Neuronal stem cell (in vitro differentiated cells): ENCODE measurements at regions not wholly inside any gene's neighbourhood (a gene's known extent, or its start where the extent isn't known, plus 50 kb on each side); places are given as distances from the start of the nearest gene placed in this dataset.

Experiments
- DNase-seq: peaks from one replicate; pipeline ENCODE4 v3.0.0-alpha.2; 2013; ENCODE audit warnings: low spot score
- H2AFZ ChIP-seq: one replicate; pipeline ENCODE4 v1.6.1; 2013; ENCODE audit warnings: mild to moderate bottlenecking, low read length, inconsistent platforms
- H2AK5ac ChIP-seq: 2 replicates; pipeline ENCODE4 v1.6.1; 2013; ENCODE audit warnings: low read depth, mild to moderate bottlenecking, inconsistent platforms, low read length, moderate library complexity, mixed read lengths
- H2BK120ac ChIP-seq: 2 replicates; pipeline ENCODE4 v1.6.1; 2013; ENCODE audit warnings: low read depth, mild to moderate bottlenecking, inconsistent platforms, low read length, moderate library complexity, mixed read lengths
- H2BK12ac ChIP-seq: one replicate; pipeline ENCODE4 v1.6.1; 2013; ENCODE audit warnings: low read length, inconsistent platforms
- H2BK15ac ChIP-seq: 2 replicates; pipeline ENCODE4 v1.6.1; 2013; ENCODE audit warnings: mild to moderate bottlenecking, low read length, inconsistent platforms, mixed read lengths
- H2BK5ac ChIP-seq: one replicate; pipeline ENCODE4 v1.6.1; 2013; ENCODE audit warnings: inconsistent platforms, mild to moderate bottlenecking, low read length, moderate library complexity
- H3K14ac ChIP-seq: one replicate; pipeline ENCODE4 v1.6.1; 2013; ENCODE audit warnings: low read length, inconsistent platforms
- H3K18ac ChIP-seq: 2 replicates; pipeline ENCODE4 v1.6.1; 2013; ENCODE audit warnings: low read length, inconsistent platforms
- H3K23ac ChIP-seq: 2 replicates; pipeline ENCODE4 v1.6.1; 2013; ENCODE audit warnings: low read depth, mild to moderate bottlenecking, mixed read lengths, low read length, inconsistent platforms; ENCODE audit not compliant: poor library complexity
- H3K27ac ChIP-seq: replicated peaks from 3 replicates; pipeline ENCODE4 v1.5.1; 2013; ENCODE audit warnings: low read length, inconsistent platforms
- H3K27me3 ChIP-seq, 3 experiments: 2 replicates each; pipeline ENCODE4 v1.6.1; 2013; ENCODE audit warnings: low read length in 3 of 3, mild to moderate bottlenecking in 2 of 3, inconsistent platforms in 1 of 3, low read depth in 1 of 3, mixed read lengths in 1 of 3, moderate library complexity in 1 of 3; ENCODE audit not compliant: control insufficient read depth in 3 of 3, insufficient read depth in 3 of 3
- H3K36me3 ChIP-seq, 2 donors: replicated peaks in 1 of 2; 2 replicates each; pipeline ENCODE4 v1.6.1; 2013; ENCODE audit warnings: low read length in 2 of 2; ENCODE audit not compliant: control insufficient read depth in 2 of 2, insufficient read depth in 2 of 2
- H3K4ac ChIP-seq: 2 replicates; pipeline ENCODE4 v1.6.1; 2013; ENCODE audit warnings: inconsistent platforms, mild to moderate bottlenecking, low read length, moderate library complexity
- H3K4me1 ChIP-seq, 2 donors: 1 replicate in 1 of 2; 2 replicates in 1 of 2; pipeline ENCODE4 v1.6.1; 2013; ENCODE audit warnings: low read length in 2 of 2, low read depth in 1 of 2; ENCODE audit not compliant: control insufficient read depth in 2 of 2, insufficient read depth in 1 of 2
- H3K4me2 ChIP-seq: one replicate; pipeline ENCODE4 v1.6.1; 2013; ENCODE audit warnings: mild to moderate bottlenecking, low read length, inconsistent platforms; ENCODE audit not compliant: insufficient read depth, poor library complexity, severe bottlenecking
- H3K4me3 ChIP-seq, 2 donors: 2 replicates each; pipeline ENCODE4 v1.5.1; 2013; ENCODE audit warnings: low read length in 2 of 2, mild to moderate bottlenecking in 2 of 2, inconsistent platforms in 1 of 2, moderate library complexity in 1 of 2
- H3K79me1 ChIP-seq: one replicate; pipeline ENCODE4 v1.6.1; 2013; ENCODE audit warnings: low read depth, mild to moderate bottlenecking, inconsistent platforms, low read length, moderate library complexity
- H3K9ac ChIP-seq: one replicate; pipeline ENCODE4 v1.6.1; 2013; ENCODE audit warnings: mild to moderate bottlenecking, low read depth, low read length, inconsistent platforms; ENCODE audit not compliant: poor library complexity
- H3K9me3 ChIP-seq, 2 donors: replicated peaks in 1 of 2; 2 replicates each; pipeline versions ENCODE3 to v1.6.1; 2013; ENCODE audit warnings: low read length in 2 of 2, mild to moderate bottlenecking in 2 of 2, inconsistent platforms in 1 of 2, low read depth in 1 of 2, mixed read lengths in 1 of 2, moderate library complexity in 1 of 2; ENCODE audit not compliant: control insufficient read depth in 2 of 2, insufficient read depth in 1 of 2
- H4K8ac ChIP-seq: one replicate; pipeline ENCODE4 v1.6.1; 2013; ENCODE audit warnings: low read depth, mild to moderate bottlenecking, inconsistent platforms, low read length, moderate library complexity
- H4K91ac ChIP-seq: one replicate; pipeline ENCODE4 v1.6.1; 2013; ENCODE audit warnings: low read length, low read depth, mild to moderate bottlenecking, inconsistent platforms; ENCODE audit not compliant: poor library complexity
- WGBS, 2 donors: extraction: QIAGEN DNeasy Blood & Tissue Kit; methylation state at CpG; one replicate each; pipeline ENCODE4 v1.1.7; 2013; ENCODE audit warnings: missing lambda C conversion rate in 2 of 2, mixed read lengths in 1 of 2; ENCODE audit not compliant: insufficient read length in 2 of 2, insufficient replicate concordance in 1 of 2; ENCODE audit errors: extremely low coverage in 2 of 2; 5-methylcytosine and 5-hydroxymethylcytosine counted together

DNA sequence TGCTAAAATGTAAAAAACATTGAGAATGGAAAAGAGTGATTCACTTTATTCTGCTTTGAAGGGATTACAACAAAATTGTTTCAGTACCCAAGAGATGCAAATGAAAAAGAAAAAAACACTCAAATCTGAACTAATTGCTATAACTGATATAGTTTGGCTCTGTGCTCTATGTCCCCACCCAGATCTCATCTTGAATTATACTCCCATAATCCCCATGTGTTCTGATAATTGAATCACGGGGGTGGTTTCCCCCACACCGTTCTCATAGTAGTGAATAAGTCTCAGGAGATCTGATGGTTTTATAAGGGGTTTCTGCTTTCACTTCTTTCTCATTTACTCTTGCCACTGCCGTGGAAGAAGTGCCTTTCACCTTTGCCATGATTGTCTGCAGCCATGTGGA, 213.6 kb upstream of the GALNTL6 start:
- no CpG with 5 or more reads among the region's 3 CpGs for WGBS, 2 donors
- H3K36me3 ChIP-seq: no peaks in the 10 kb centered on the region

DNA sequence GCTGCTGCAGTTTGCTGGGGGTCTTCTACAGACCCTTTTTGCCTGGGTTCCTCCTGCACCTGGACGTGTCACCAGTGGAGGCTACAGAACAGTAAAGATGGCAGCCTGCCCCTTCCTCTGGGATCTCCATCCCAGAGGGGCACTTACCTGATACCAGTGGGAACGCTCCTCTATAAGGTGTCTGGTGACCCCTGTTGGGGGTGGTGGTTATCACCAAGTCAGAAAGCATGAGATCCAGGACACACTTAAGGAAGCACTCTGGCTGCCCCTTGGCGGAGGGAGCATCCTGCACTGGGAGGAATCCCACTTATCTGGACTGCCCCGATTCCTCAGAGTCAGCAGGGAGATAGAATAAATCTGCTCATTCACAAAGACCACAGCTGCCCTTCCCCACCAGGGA, 218.9 kb upstream of the GALNTL6 start:
- Histone ChIP-seq H3K27me3 (no peaks in the 10 kb centered on the region), H3K36me3 (no peaks in the 10 kb centered on the region), H3K4me2 (no peak overlapping the region), H3K18ac (no peak overlapping the region), H3K79me1 (no peaks in the 10 kb centered on the region), H2BK5ac (no peak overlapping the region), H2BK12ac (no peak overlapping the region), H3K9me3 (no peaks in the 10 kb centered on the region), H3K4ac (no peak overlapping the region), H2BK15ac (no peak overlapping the region), H3K14ac (no peak overlapping the region), H3K23ac (no peak overlapping the region), H2AFZ (no peak overlapping the region), H2AK5ac (no peak overlapping the region), H3K9ac (no peak overlapping the region), H4K91ac (no peak overlapping the region), H4K8ac (no peak overlapping the region), H3K27ac (no peak overlapping the region), H3K4me1 (no peaks in the 10 kb centered on the region), H3K4me3 (no peak overlapping the region), H2BK120ac (no peak overlapping the region)
- DNase-seq: no peak
- no CpG with 5 or more reads among the region's 4 CpGs for WGBS, 2 donors

More for the DNA sequence above, 213.6 kb upstream of the GALNTL6 start:
- H3K4ac ChIP-seq: no peak overlapping the region
- no peak overlapping the region for H2BK5ac ChIP-seq
- no peak overlapping the region for H3K9ac ChIP-seq
- no peak overlapping the region for H2BK15ac ChIP-seq
- no peak overlapping the region for H3K18ac ChIP-seq
- no peak for DNase-seq
- H3K27me3 ChIP-seq: no peaks in the 10 kb centered on the region
- no peak overlapping the region for H4K91ac ChIP-seq
- no peaks in the 10 kb centered on the region for H3K9me3 ChIP-seq
- no peaks in the 10 kb centered on the region for H3K79me1 ChIP-seq
- H3K23ac ChIP-seq: no peak overlapping the region
- no peak overlapping the region for H2BK12ac ChIP-seq
- H3K4me2 ChIP-seq: no peak overlapping the region
- no peak overlapping the region for H3K14ac ChIP-seq
- H2AK5ac ChIP-seq: no peak overlapping the region
- no peak overlapping the region for H3K4me3 ChIP-seq
- H2BK120ac ChIP-seq: no peak overlapping the region
- no peak overlapping the region for H4K8ac ChIP-seq
- no peak overlapping the region for H3K27ac ChIP-seq
- no peaks in the 10 kb centered on the region for H3K4me1 ChIP-seq
- H2AFZ ChIP-seq: no peak overlapping the region

DNA sequence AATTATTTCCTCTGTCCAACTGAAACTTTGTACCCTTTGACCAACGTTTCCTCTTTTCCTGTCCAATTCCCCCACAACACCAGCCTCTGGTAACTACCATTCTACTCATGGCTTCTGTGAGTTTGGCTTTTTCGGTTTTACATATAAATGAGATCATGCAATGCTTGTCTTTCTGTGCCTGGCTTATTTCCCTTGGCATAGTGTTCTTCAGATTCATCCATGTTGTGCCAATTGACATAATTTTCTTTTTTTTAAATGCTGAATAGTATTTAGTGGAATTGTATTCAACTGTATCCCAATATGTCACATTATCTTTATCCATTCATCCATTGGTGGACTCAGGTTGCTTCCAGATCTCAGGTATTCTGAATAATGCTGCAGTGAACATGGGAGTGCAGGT, 222.5 kb upstream of the GALNTL6 start:
- Histone ChIP-seq H3K27me3 (no peaks in the 10 kb centered on the region), H3K18ac (no peak overlapping the region), H2BK5ac (no peak overlapping the region), H3K79me1 (no peaks in the 10 kb centered on the region), H2BK12ac (no peak overlapping the region), H3K36me3 (no peaks in the 10 kb centered on the region), H3K4me1 (no peaks in the 10 kb centered on the region), H2BK120ac (no peak overlapping the region), H3K14ac (no peak overlapping the region), H3K4ac (no peak overlapping the region), H3K4me2 (no peak overlapping the region), H4K8ac (no peak overlapping the region), H2BK15ac (no peak overlapping the region), H3K9ac (no peak overlapping the region), H3K4me3 (no peak overlapping the region), H3K27ac (no peak overlapping the region), H2AK5ac (no peak overlapping the region), H3K9me3 (no peaks in the 10 kb centered on the region), H4K91ac (no peak overlapping the region), H3K23ac (no peak overlapping the region), H2AFZ (no peak overlapping the region)
- DNase-seq: no peak
- no CpG with 5 or more reads among the region's 2 CpGs for WGBS, 2 donors

DNA sequence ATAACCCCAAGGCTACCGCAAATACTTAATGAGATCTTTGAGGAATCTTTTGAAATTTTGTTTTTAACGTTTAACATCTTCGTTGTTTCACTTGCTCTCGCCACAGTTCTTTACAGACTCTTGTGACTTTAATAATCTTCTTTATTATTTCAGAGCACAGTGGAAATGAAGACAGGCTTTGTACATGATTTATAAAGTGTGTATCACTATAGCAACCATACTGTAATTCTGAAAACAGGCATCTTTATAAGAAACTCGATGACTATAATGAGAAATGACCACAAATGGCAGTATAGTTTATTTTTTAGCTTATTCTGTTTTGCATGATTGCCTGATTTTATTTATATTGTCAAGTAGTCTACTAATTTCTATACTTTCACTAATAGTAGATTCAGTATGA, 224.4 kb upstream of the GALNTL6 start:
- H2AFZ ChIP-seq: no peak overlapping the region
- H3K23ac ChIP-seq: no peak overlapping the region
- H3K18ac ChIP-seq: no peak overlapping the region
- no peak for DNase-seq
- no peak overlapping the region for H2BK15ac ChIP-seq
- no peak overlapping the region for H3K27ac ChIP-seq
- H3K9me3 ChIP-seq: no peaks in the 10 kb centered on the region
- H3K36me3 ChIP-seq: no peaks in the 10 kb centered on the region
- no peak overlapping the region for H4K8ac ChIP-seq
- H3K4ac ChIP-seq: no peak overlapping the region
- H3K4me3 ChIP-seq: no peak overlapping the region
- no peak overlapping the region for H2BK12ac ChIP-seq
- H3K4me2 ChIP-seq: no peak overlapping the region
- no peaks in the 10 kb centered on the region for H3K27me3 ChIP-seq
- H3K79me1 ChIP-seq: no peaks in the 10 kb centered on the region
- H3K4me1 ChIP-seq: no peaks in the 10 kb centered on the region
- no peak overlapping the region for H3K9ac ChIP-seq
- H2BK5ac ChIP-seq: no peak overlapping the region
- no peak overlapping the region for H2AK5ac ChIP-seq
- H3K14ac ChIP-seq: no peak overlapping the region
- H2BK120ac ChIP-seq: no peak overlapping the region
- no CpG with 5 or more reads among the region's 5 CpGs for WGBS, 2 donors
- no peak overlapping the region for H4K91ac ChIP-seq
